Astrocyte of the hippocampus (primary cell): ENCODE measurements at regions not wholly inside any gene's neighbourhood (a gene's known extent, or its start where the extent isn't known, plus 50 kb on each side); places are given as distances from the start of the nearest gene placed in this dataset.
"Not testable (repeated sequence)": the region's sequence is repeated elsewhere in the genome, so short reads cannot be mapped to it uniquely, and the experiment has no call there.

Experiments used
- DNase-seq: peaks from one replicate; pipeline ENCODE4 v3.0.0; 2011; ENCODE audit warnings: low read depth, low spot score

- DNase-seq = no peak
These were observed 610.2 kb downstream of the UQCRFS1 start for GRCh38 chr19:28602675-28603298.

GRCh38 chr19:28601723-28602440 lies 611.1 kb downstream of the UQCRFS1 start:
- no peak for DNase-seq

- DNase-seq = no peak
These were observed 614.1 kb downstream of the UQCRFS1 start for GRCh38 chr19:28598861-28599260.

- no peak for DNase-seq
These were observed 616.3 kb downstream of the UQCRFS1 start for GRCh38 chr19:28596561-28597071.

GRCh38 chr19:28595722-28596480 lies 617.0 kb downstream of the UQCRFS1 start:
- no peak for DNase-seq

GRCh38 chr19:28594737-28595136 lies 618.2 kb downstream of the UQCRFS1 start:
- no peak for DNase-seq

- not testable (repeated sequence) for DNase-seq
These were observed 623.0 kb downstream of the UQCRFS1 start for GRCh38 chr19:28589991-28590411.

GRCh38 chr19:28586474-28586873 lies 626.5 kb downstream of the UQCRFS1 start:
- DNase-seq = no peak

GRCh38 chr19:28585796-28586195 lies 627.2 kb downstream of the UQCRFS1 start:
- DNase-seq = no peak

GRCh38 chr19:28583713-28584112 lies 629.2 kb downstream of the UQCRFS1 start:
- no peak for DNase-seq

GRCh38 chr19:28583242-28583641 lies 629.7 kb downstream of the UQCRFS1 start:
- DNase-seq = no peak

- DNase-seq = no peak
These were observed 630.2 kb downstream of the UQCRFS1 start for GRCh38 chr19:28582796-28583195.

- DNase-seq = no peak
These were observed 630.6 kb downstream of the UQCRFS1 start for GRCh38 chr19:28582344-28582743.

- DNase-seq = no peak
These were observed 631.5 kb downstream of the UQCRFS1 start for GRCh38 chr19:28581468-28581770.

GRCh38 chr19:28578786-28579505 lies 634.0 kb downstream of the UQCRFS1 start:
- DNase-seq = no peak

GRCh38 chr19:28578208-28578607 lies 634.7 kb downstream of the UQCRFS1 start:
- no peak for DNase-seq

- no peak for DNase-seq
These were observed 635.3 kb downstream of the UQCRFS1 start for GRCh38 chr19:28577666-28578065.

GRCh38 chr19:28577233-28577632 lies 635.7 kb downstream of the UQCRFS1 start:
- no peak for DNase-seq

GRCh38 chr19:28575816-28576215 lies 637.1 kb downstream of the UQCRFS1 start:
- DNase-seq = no peak

- not testable (repeated sequence) for DNase-seq
These were observed 637.6 kb downstream of the UQCRFS1 start for GRCh38 chr19:28575312-28575711.

GRCh38 chr19:28574212-28574611 lies 638.7 kb downstream of the UQCRFS1 start:
- no peak for DNase-seq
